Heart left ventricle (tissue), 16 donors: ENCODE measurements at regions not wholly inside any gene's neighbourhood (a gene's known extent, or its start where the extent isn't known, plus 50 kb on each side); places are given as distances from the start of the nearest gene placed in this dataset.

ENCODE experiments used
- ATAC-seq, 4 donors: fragments of 200-7000 bp; cut with Tn5 transposase; one replicate each; pipeline ENCODE4 v1.9.1; 2020 to 2022; ENCODE audit warnings: moderate library complexity in 4 of 4, mild to moderate bottlenecking in 3 of 4, moderate number of reproducible peaks in 1 of 4
- DNase-seq, 5 donors: peaks; one replicate each; pipeline ENCODE4 v3.0.0-alpha.2; 2020
- H3K27ac ChIP-seq, 12 donors: fragments of 200-600 bp; sonication (generic) in 4 of 12; one replicate each; pipeline versions ENCODE4 v1.5.0 to v1.8.0; 2016 to 2022; ENCODE audit warnings: mild to moderate bottlenecking in 2 of 12
- H3K27me3 ChIP-seq, 9 donors: fragments of 200-600 bp; sonication (generic) in 2 of 9; one replicate each; pipeline versions ENCODE4 v1.5.1 to v1.8.0; 2016 to 2022; ENCODE audit warnings: mild to moderate bottlenecking in 3 of 9
- H3K36me3 ChIP-seq, 9 donors: fragments of 200-600 bp; sonication (generic) in 2 of 9; one replicate each; pipeline versions ENCODE4 v1.5.0 to v1.8.0; 2018 to 2022; ENCODE audit warnings: mild to moderate bottlenecking in 2 of 9
- H3K4me1 ChIP-seq, 12 donors: fragments of 200-600 bp; sonication (generic) in 4 of 12; one replicate each; pipeline versions ENCODE4 v1.5.0 to v1.8.0; 2016 to 2022; ENCODE audit warnings: mild to moderate bottlenecking in 3 of 12
- H3K4me3 ChIP-seq, 12 donors: fragments of 200-600 bp; sonication (generic) in 4 of 12; one replicate each; pipeline versions ENCODE4 v1.5.0 to v1.8.0; 2017 to 2022; ENCODE audit warnings: mild to moderate bottlenecking in 9 of 12, moderate library complexity in 4 of 12
- H3K9me3 ChIP-seq, 12 donors: fragments of 200-600 bp; sonication (generic) in 4 of 12; one replicate each; pipeline versions ENCODE4 v1.5.0 to v1.8.0; 2016 to 2022; ENCODE audit warnings: mild to moderate bottlenecking in 1 of 12
- CTCF ChIP-seq, 12 donors: fragments of 200-600 bp; sonication (generic) in 4 of 12; IDR thresholded peaks; one replicate each; pipeline versions ENCODE4 v1.5.0 to v1.8.0; 2018 to 2022; ENCODE audit warnings: antibody characterized with exemption in 12 of 12, mild to moderate bottlenecking in 5 of 12
- POLR2A ChIP-seq, 2 donors: fragments of 450-650 bp; IDR thresholded peaks; one replicate each; pipeline ENCODE4 v1.6.1; 2017; ENCODE audit warnings: antibody characterized with exemption in 2 of 2, mild to moderate bottlenecking in 2 of 2, moderate library complexity in 2 of 2
- WGBS, 4 donors: extraction: QIAGEN DNeasy Blood & Tissue Kit in 2 of 4; methylation state at CpG; one replicate each; pipeline versions ENCODE4 v1.1.5 to v1.1.7; 2013 to 2018; 5-methylcytosine and 5-hydroxymethylcytosine counted together
- intact Hi-C, 10 donors: fragments of 100-400 bp; cut with DNase I; formaldehyde crosslinking; loops; one replicate each; pipeline versions ENCODE4 v1.11.1 to v1.14.2; 2022
- donor health status: ischemic (EF 13 %, LVEDD 7.1; RV severe dilation, severe dysfunction).
- donor health status: healthy with polysubstance abuse.
- donor health status: DM: no; HTN: yes; CAD: no.
- donor health status: DM: no; HTN: no; CAD: no.
- donor health status: ischemic (EF 25% LVEDD 6.9; RV normal size, moderate dysfunction).
- donor health status: ischemic (EF 25% LVEDD 5.7; RV mildly dilated, moderate dysfunction).
- donor health status: healthy.
- donor health status: DM: yes; HTN: yes; CAD: no.
- donor health status: ischemic (EF 35%, LVEDD 5.7; RV mildly dilated, moderate dysfunction).
- donor health status: nonischemic (EF 11% LVEDD 7.7; RV severe dilation, severe dysfunction).
- donor health status: DM: yes; HTN: yes; CAD: no.
- donor health status: PGD.
- donor health status: ischemic (EF 29% LVEDD 5.4; RV normal size, mild dysfunction).
- donor health status: nonischemic (EF 23%, LVEDD 6.1; RV moderate dilation, normal function).

- DNase-seq = no peak
- H3K27me3 ChIP-seq = no peaks in the 10 kb centered on the region
- H3K36me3 ChIP-seq = no peaks in the 10 kb centered on the region
- H3K27ac ChIP-seq = no peak overlapping the region
- 51 to 56% (median 54%) methylated on average over 5 of the region's 5 CpGs for WGBS, 4 donors
- H3K9me3 ChIP-seq = no peaks in the 10 kb centered on the region
- no peak overlapping the region for H3K4me3 ChIP-seq
- intact Hi-C loops = no loop called here
- H3K4me1 ChIP-seq = no peaks in the 10 kb centered on the region
- no peak for ATAC-seq
- peak in 11 of 12 donors; percentile 21 to 52 (median 40) for TF ChIP-seq CTCF (IDR thresholded peaks at IDR 0.05)
- no peak for TF ChIP-seq POLR2A (IDR thresholded peaks at IDR 0.05)
Measured at GRCh38 chr6:81075974-81076373, 676.5 kb downstream of the TENT5A start.

- H3K36me3 ChIP-seq = no peaks in the 10 kb centered on the region
- ATAC-seq = no peak
- no peaks in the 10 kb centered on the region for H3K27me3 ChIP-seq
- intact Hi-C loops = no loop called here
- TF ChIP-seq CTCF (IDR thresholded peaks at IDR 0.05) (no peak), POLR2A (IDR thresholded peaks at IDR 0.05) (no peak)
- no peak overlapping the region for H3K4me3 ChIP-seq
- DNase-seq = no peak
- no peaks in the 10 kb centered on the region for H3K9me3 ChIP-seq
- H3K27ac ChIP-seq = no peak overlapping the region
- no peaks in the 10 kb centered on the region for H3K4me1 ChIP-seq
Measured at GRCh38 chr6:81073318-81073717, 679.2 kb downstream of the TENT5A start.

GRCh38 chr6:81071121-81071520 is 681.4 kb downstream of the TENT5A start:
- Histone ChIP-seq H3K27ac (no peak overlapping the region), H3K36me3 (no peaks in the 10 kb centered on the region), H3K9me3 (no peaks in the 10 kb centered on the region), H3K4me1 (no peaks in the 10 kb centered on the region), H3K4me3 (no peak overlapping the region), H3K27me3 (no peaks in the 10 kb centered on the region)
- no peak for TF ChIP-seq POLR2A (IDR thresholded peaks at IDR 0.05)
- no peak for TF ChIP-seq CTCF (IDR thresholded peaks at IDR 0.05)
- intact Hi-C loops = no loop called here
- DNase-seq (no peak), ATAC-seq (no peak)
- WGBS, 4 donors = 72 to 91% (median 82%) methylated on average over 1 of the region's 1 CpG

- Histone ChIP-seq H3K27me3 (no peaks in the 10 kb centered on the region), H3K4me3 (no peak overlapping the region), H3K27ac (no peak overlapping the region), H3K9me3 (no peaks in the 10 kb centered on the region), H3K36me3 (no peaks in the 10 kb centered on the region), H3K4me1 (no peaks in the 10 kb centered on the region)
- WGBS, 4 donors = 73 to 78% (median 75%) methylated on average over 2 of the region's 2 CpGs
- intact Hi-C loops = no loop called here
- TF ChIP-seq CTCF (IDR thresholded peaks at IDR 0.05) (no peak), POLR2A (IDR thresholded peaks at IDR 0.05) (no peak)
- DNase-seq (no peak), ATAC-seq (no peak)
Measured at GRCh38 chr6:81067057-81067456, 685.4 kb downstream of the TENT5A start.
